Right cardiac atrium (tissue), 5 donors: ENCODE measurements at regions not wholly inside any gene's neighbourhood (a gene's known extent, or its start where the extent isn't known, plus 50 kb on each side); places are given as distances from the start of the nearest gene placed in this dataset.

Experiments
- ATAC-seq, 2 donors: fragments of 200-7000 bp; cut with Tn5 transposase; one replicate each; pipeline versions ENCODE4 v1.8.0 to v1.9.1; 2020; ENCODE audit warnings: moderate library complexity in 2 of 2, mild to moderate bottlenecking in 1 of 2
- DNase-seq, 3 donors: peaks; one replicate each; pipeline ENCODE4 v3.0.0-alpha.2; 2020
- H3K27ac ChIP-seq: one replicate; pipeline ENCODE4 v1.5.1; 2013; ENCODE audit warnings: mild to moderate bottlenecking, low read length, control low read depth, moderate library complexity
- H3K27me3 ChIP-seq: one replicate; pipeline ENCODE4 v1.6.1; 2013; ENCODE audit not compliant: control insufficient read depth, insufficient read depth
- H3K4me1 ChIP-seq: one replicate; pipeline ENCODE4 v1.6.1; 2013; ENCODE audit warnings: low read length; ENCODE audit not compliant: control insufficient read depth, insufficient read depth
- H3K4me3 ChIP-seq: one replicate; pipeline ENCODE4 v1.5.1; 2013; ENCODE audit warnings: low read length, control low read depth
- H3K9me3 ChIP-seq: one replicate; pipeline ENCODE4 v1.6.1; 2013; ENCODE audit warnings: low read length; ENCODE audit not compliant: control insufficient read depth
- WGBS: extraction: QIAGEN DNeasy Blood & Tissue Kit; methylation state at CpG from one replicate; pipeline ENCODE4 v1.1.7; 2013; 5-methylcytosine and 5-hydroxymethylcytosine counted together
- intact Hi-C, 4 donors: fragments of 100-400 bp; cut with DNase I; formaldehyde crosslinking; loops; one replicate each; pipeline versions ENCODE4 v1.11.0 to v1.14.0; 2022 to 2023
- donor health status: healthy with polysubstance abuse.
- donor health status: DM: no; HTN: yes; CAD: no.
- donor health status: DM: no; HTN: no; CAD: no.
- donor health status: DM: no; HTN: yes; CAD: no; lungs with severe emphysema.
- donor health status: DM: yes; HTN: yes; CAD: no.

DNA sequence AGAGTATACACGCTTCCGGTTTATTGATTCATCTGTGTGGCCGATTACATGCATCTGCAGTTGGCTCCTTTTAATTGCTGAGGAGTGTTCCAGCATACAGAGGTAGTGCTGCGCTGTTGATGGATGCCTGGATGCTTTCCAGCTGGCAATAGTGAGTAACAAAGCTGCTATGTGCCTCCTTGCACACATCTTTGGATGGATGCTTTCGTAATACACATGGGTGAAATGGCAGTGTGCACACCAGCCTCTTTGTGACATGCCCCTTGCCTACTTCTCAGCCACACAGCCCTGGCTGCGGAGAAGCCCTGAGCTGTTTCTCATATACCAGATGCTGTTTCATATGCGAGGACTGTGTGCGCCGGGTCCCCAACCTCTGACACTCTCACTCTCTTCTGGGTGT is 151.0 kb downstream of the GADD45G start:
- Histone ChIP-seq H3K4me3 (no peak overlapping the region), H3K9me3 (no peaks in the 10 kb centered on the region), H3K27ac (no peak overlapping the region), H3K27me3 (no peaks in the 10 kb centered on the region), H3K4me1 (no peaks in the 10 kb centered on the region)
- peak in 1 of 3 donors; percentile 59 for DNase-seq
- ATAC-seq = peak; percentile 48 to 63
- WGBS = 47% methylated on average over 9 of the region's 9 CpGs
- intact Hi-C loops = loop anchor here in 2 of 4 donors (5.0 to 10.0 kb wide), 2 partner anchors 151 to 171 kb away; partner anchors contain the start of gene GADD45G (in 1 of the 2)

- H3K27ac ChIP-seq = no peak overlapping the region
Observed at GRCh38 chr9:89756891-89757537, 152.2 kb downstream of the GADD45G start.

DNA sequence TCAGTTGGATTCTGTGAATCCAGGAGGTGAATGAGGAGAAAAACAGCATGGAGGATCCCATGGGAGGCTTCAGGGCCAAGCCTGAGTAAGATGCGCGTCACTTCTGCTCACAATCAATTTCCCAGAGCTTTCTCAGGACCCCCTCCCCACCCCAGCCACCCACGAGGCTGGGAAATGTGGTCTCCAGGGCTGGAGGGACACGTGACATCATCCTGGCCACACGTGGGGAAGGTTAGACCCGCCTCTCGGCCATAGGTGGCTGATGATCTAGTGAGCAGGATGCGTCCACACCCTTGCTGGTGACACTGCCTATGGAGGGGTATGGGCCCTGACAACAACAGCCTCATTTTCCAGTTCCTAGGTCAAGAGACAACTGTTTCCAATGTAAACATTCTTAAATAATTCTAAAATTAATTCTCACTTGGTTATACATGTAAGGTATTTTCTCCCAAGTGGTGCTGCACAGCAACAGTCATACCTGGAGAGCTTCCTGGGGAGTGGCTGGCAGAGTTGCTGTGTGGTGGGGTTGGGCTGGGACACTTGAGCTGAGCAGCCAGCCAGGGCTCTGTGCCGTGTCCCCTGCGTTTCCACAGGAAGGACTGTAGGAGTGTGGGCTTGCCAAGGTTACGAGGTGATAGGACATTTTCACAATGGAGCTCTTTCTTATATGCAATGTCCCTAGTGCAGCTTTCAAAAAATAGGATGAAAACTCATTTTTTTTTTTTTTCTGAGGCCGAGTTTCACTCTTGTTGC is 153.1 kb downstream of the GADD45G start:
- intact Hi-C loops = loop anchor here in 2 of 4 donors (5.0 to 10.0 kb wide), 2 partner anchors 153 to 169 kb away; partner anchors contain the start of gene GADD45G (in 1 of the 2)
- ATAC-seq = peak in 1 of 2 donors; percentile 20

More at GRCh38 chr9:89756891-89757537, 152.2 kb downstream of the GADD45G start:
- Histone ChIP-seq H3K27me3 (no peaks in the 10 kb centered on the region), H3K4me1 (no peaks in the 10 kb centered on the region), H3K4me3 (no peak overlapping the region), H3K9me3 (no peaks in the 10 kb centered on the region)
- WGBS = 67% methylated on average over 8 of the region's 8 CpGs
- peak; percentile 87 to 90 for ATAC-seq
- DNase-seq = peak; percentile 56 to 82 (median 76)
- intact Hi-C loops = loop anchor here in 2 of 4 donors (5.0 to 10.0 kb wide), 2 partner anchors 152 to 170 kb away; partner anchors contain the start of gene GADD45G (in 1 of the 2)

GRCh38 chr9:89759572-89759971 is 154.8 kb downstream of the GADD45G start:
- DNase-seq = no peak
- H3K4me1 ChIP-seq = no peaks in the 10 kb centered on the region
- no peak overlapping the region for H3K27ac ChIP-seq
- intact Hi-C loops = loop anchor here in 2 of 4 donors (5.0 to 10.0 kb wide), 2 partner anchors 155 to 168 kb away; partner anchors contain the start of gene GADD45G (in 1 of the 2)
- 61% methylated on average over 9 of the region's 9 CpGs for WGBS
- no peak for ATAC-seq
- no peaks in the 10 kb centered on the region for H3K27me3 ChIP-seq
- no peak overlapping the region for H3K4me3 ChIP-seq
- no peaks in the 10 kb centered on the region for H3K9me3 ChIP-seq

More for the DNA sequence above, 153.1 kb downstream of the GADD45G start:
- Histone ChIP-seq H3K4me3 (no peak overlapping the region), H3K4me1 (no peaks in the 10 kb centered on the region), H3K27me3 (no peaks in the 10 kb centered on the region), H3K9me3 (no peaks in the 10 kb centered on the region), H3K27ac (no peak overlapping the region)
- 72% methylated on average over 12 of the region's 12 CpGs for WGBS
- no peak for DNase-seq

DNA sequence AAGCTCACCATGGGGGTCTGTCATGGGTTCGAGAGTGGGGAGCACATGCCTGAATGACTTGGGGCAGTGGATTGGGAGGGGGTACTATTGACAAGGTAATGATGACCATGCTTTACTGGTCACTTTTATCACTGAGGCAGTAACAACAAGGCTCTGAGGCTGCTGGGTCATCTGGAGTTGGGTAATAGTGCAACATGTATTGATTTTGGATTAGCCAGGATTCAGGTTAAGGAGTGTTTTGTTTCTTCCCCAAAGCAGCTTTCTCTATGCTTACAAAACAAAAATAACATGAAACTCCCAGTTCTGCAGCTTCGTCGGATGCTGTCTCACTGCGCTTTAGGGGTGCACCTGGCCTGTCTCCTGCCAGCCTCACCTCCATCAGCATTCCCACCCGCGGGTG is 155.3 kb downstream of the GADD45G start:
- Histone ChIP-seq H3K27me3 (no peaks in the 10 kb centered on the region), H3K9me3 (no peaks in the 10 kb centered on the region), H3K4me1 (no peaks in the 10 kb centered on the region), H3K4me3 (no peak overlapping the region), H3K27ac (no peak overlapping the region)
- no peak for DNase-seq
- WGBS = 96% methylated on average over 6 of the region's 6 CpGs
- no peak for ATAC-seq
- intact Hi-C loops = no loop called here

GRCh38 chr9:89764217-89764616 is 159.4 kb downstream of the GADD45G start:
- Histone ChIP-seq H3K9me3 (no peaks in the 10 kb centered on the region), H3K4me3 (no peak overlapping the region), H3K4me1 (no peaks in the 10 kb centered on the region), H3K27ac (no peak overlapping the region), H3K27me3 (no peaks in the 10 kb centered on the region)
- DNase-seq (peak in 1 of 3 donors; percentile 35), ATAC-seq (no peak)
- 90% methylated on average over 5 of the region's 5 CpGs for WGBS
- intact Hi-C loops = no loop called here

- intact Hi-C loops = no loop called here
- Histone ChIP-seq H3K27me3 (no peaks in the 10 kb centered on the region), H3K4me3 (no peak overlapping the region), H3K27ac (no peak overlapping the region), H3K9me3 (no peaks in the 10 kb centered on the region), H3K4me1 (no peaks in the 10 kb centered on the region)
- ATAC-seq (no peak), DNase-seq (no peak)
- WGBS = 88% methylated on average over 3 of the region's 3 CpGs
Observed at GRCh38 chr9:89765211-89765946, 160.6 kb downstream of the GADD45G start.

- H3K4me3 ChIP-seq = no peak overlapping the region
- no peaks in the 10 kb centered on the region for H3K27me3 ChIP-seq
- H3K9me3 ChIP-seq = no peaks in the 10 kb centered on the region
- DNase-seq (no peak), ATAC-seq (no peak)
- no peak overlapping the region for H3K27ac ChIP-seq
- no peaks in the 10 kb centered on the region for H3K4me1 ChIP-seq
- intact Hi-C loops = no loop called here
Observed at GRCh38 chr9:89766991-89767390, 162.2 kb downstream of the GADD45G start.

DNA sequence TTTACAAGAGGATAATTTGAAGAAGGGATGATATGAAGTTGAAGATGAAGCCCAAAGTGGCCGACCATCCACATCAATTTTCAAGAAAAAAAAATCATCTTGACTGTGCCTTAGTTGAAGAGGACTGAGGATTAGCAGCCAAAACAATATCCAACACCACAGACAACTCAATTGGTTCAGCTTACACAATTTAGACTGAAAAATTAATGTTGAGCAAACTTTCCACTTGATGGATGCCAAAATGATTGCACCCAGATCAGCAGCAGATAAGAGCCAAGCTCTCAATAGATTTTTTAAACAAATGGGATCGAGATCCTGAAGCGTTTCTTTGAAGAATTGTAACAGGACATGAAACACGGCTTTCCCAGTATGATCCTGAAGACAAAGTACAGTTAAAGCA is 163.2 kb downstream of the GADD45G start:
- intact Hi-C loops = no loop called here
- 59% methylated on average over 4 of the region's 4 CpGs for WGBS
- Histone ChIP-seq H3K27ac (no peak overlapping the region), H3K4me3 (no peak overlapping the region), H3K4me1 (no peaks in the 10 kb centered on the region), H3K9me3 (no peaks in the 10 kb centered on the region), H3K27me3 (no peaks in the 10 kb centered on the region)
- DNase-seq = no peak
- ATAC-seq = no peak

GRCh38 chr9:89768650-89769071 is 163.8 kb downstream of the GADD45G start:
- DNase-seq = no peak

More at GRCh38 chr9:89768650-89769071, 163.8 kb downstream of the GADD45G start:
- Histone ChIP-seq H3K4me3 (no peak overlapping the region), H3K4me1 (no peaks in the 10 kb centered on the region), H3K27me3 (no peaks in the 10 kb centered on the region), H3K9me3 (no peaks in the 10 kb centered on the region), H3K27ac (no peak overlapping the region)
- intact Hi-C loops = no loop called here
- WGBS = 64% methylated on average over 7 of the region's 7 CpGs
- peak in 1 of 2 donors; percentile 26 for ATAC-seq
